ENCODE measurements at regions not wholly inside any gene's neighbourhood (a gene's known extent, or its start where the extent isn't known, plus 50 kb on each side); places are given as distances from the start of the nearest gene placed in this dataset.

- Histone ChIP-seq H3K4me2 (ENCODE audit: low read length) (no peak overlapping the region), H3K27ac (no peak overlapping the region), H3K9ac (no peak overlapping the region), H3K27me3 (ENCODE audit: control insufficient read depth, insufficient read depth, low read length) (no peaks in the 10 kb centered on the region), H3K79me2 (no peaks in the 10 kb centered on the region), H3K36me3 (ENCODE audit: control insufficient read depth, insufficient read depth, low read length) (no peaks in the 10 kb centered on the region), H3K4me3 (ENCODE audit: low read depth, low read length) (no peak overlapping the region), H3K4me1 (no peaks in the 10 kb centered on the region), H2AFZ (no peak overlapping the region), H3K9me3 (ENCODE audit: control insufficient read depth, low read length) (no peaks in the 10 kb centered on the region)
- TF ChIP-seq, protein P1, sequence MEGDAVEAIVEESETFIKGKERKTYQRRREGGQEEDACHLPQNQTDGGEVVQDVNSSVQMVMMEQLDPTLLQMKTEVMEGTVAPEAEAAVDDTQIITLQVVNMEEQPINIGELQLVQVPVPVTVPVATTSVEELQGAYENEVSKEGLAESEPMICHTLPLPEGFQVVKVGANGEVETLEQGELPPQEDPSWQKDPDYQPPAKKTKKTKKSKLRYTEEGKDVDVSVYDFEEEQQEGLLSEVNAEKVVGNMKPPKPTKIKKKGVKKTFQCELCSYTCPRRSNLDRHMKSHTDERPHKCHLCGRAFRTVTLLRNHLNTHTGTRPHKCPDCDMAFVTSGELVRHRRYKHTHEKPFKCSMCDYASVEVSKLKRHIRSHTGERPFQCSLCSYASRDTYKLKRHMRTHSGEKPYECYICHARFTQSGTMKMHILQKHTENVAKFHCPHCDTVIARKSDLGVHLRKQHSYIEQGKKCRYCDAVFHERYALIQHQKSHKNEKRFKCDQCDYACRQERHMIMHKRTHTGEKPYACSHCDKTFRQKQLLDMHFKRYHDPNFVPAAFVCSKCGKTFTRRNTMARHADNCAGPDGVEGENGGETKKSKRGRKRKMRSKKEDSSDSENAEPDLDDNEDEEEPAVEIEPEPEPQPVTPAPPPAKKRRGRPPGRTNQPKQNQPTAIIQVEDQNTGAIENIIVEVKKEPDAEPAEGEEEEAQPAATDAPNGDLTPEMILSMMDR (IDR thresholded peaks at IDR 0.05), result no peak
Observed at GRCh38 chr2:17057109-17058017, 391.7 kb upstream of the CYRIA start.

GRCh38 chr2:17056236-17056635, 390.6 kb upstream of the CYRIA start:
- Histone ChIP-seq H3K79me2 (no peaks in the 10 kb centered on the region), H2AFZ (no peak overlapping the region), H3K4me3 (ENCODE audit: low read depth, low read length) (no peak overlapping the region), H3K27me3 (ENCODE audit: control insufficient read depth, insufficient read depth, low read length) (no peaks in the 10 kb centered on the region), H3K9me3 (ENCODE audit: control insufficient read depth, low read length) (no peaks in the 10 kb centered on the region), H3K27ac (no peak overlapping the region), H3K9ac (no peak overlapping the region), H3K4me1 (no peaks in the 10 kb centered on the region), H3K36me3 (ENCODE audit: control insufficient read depth, insufficient read depth, low read length) (no peaks in the 10 kb centered on the region), H3K4me2 (ENCODE audit: low read length) (no peak overlapping the region)
- TF ChIP-seq, protein P1 (IDR thresholded peaks at IDR 0.05), result no peak

GRCh38 chr2:17052001-17052400, 386.4 kb upstream of the CYRIA start:
- H3K9ac ChIP-seq, result no peak overlapping the region

GRCh38 chr2:17051538-17051937, 385.9 kb upstream of the CYRIA start:
- Histone ChIP-seq H3K27me3 (ENCODE audit: control insufficient read depth, insufficient read depth, low read length) (no peaks in the 10 kb centered on the region), H3K4me1 (no peaks in the 10 kb centered on the region), H3K9me3 (ENCODE audit: control insufficient read depth, low read length) (no peaks in the 10 kb centered on the region), H3K27ac (no peak overlapping the region), H3K4me3 (ENCODE audit: low read depth, low read length) (no peak overlapping the region), H2AFZ (no peak overlapping the region), H3K79me2 (no peaks in the 10 kb centered on the region), H3K9ac (no peak overlapping the region), H3K4me2 (ENCODE audit: low read length) (no peak overlapping the region), H3K36me3 (ENCODE audit: control insufficient read depth, insufficient read depth, low read length) (no peaks in the 10 kb centered on the region)
- TF ChIP-seq, protein P1 (IDR thresholded peaks at IDR 0.05), result no peak

More at GRCh38 chr2:17052001-17052400, 386.4 kb upstream of the CYRIA start:
- Histone ChIP-seq H3K4me3 (ENCODE audit: low read depth, low read length) (no peak overlapping the region), H3K79me2 (no peaks in the 10 kb centered on the region), H2AFZ (no peak overlapping the region), H3K9me3 (ENCODE audit: control insufficient read depth, low read length) (no peaks in the 10 kb centered on the region), H3K36me3 (ENCODE audit: control insufficient read depth, insufficient read depth, low read length) (no peaks in the 10 kb centered on the region), H3K27me3 (ENCODE audit: control insufficient read depth, insufficient read depth, low read length) (no peaks in the 10 kb centered on the region), H3K4me1 (no peaks in the 10 kb centered on the region), H3K4me2 (ENCODE audit: low read length) (no peak overlapping the region), H3K27ac (no peak overlapping the region)
- TF ChIP-seq, protein P1 (IDR thresholded peaks at IDR 0.05), result no peak

GRCh38 chr2:17043173-17043572, 377.5 kb upstream of the CYRIA start:
- no peak overlapping the region for H3K9ac ChIP-seq
- H3K4me1 ChIP-seq, result no peaks in the 10 kb centered on the region

More at GRCh38 chr2:17043173-17043572, 377.5 kb upstream of the CYRIA start:
- Histone ChIP-seq H2AFZ (no peak overlapping the region), H3K36me3 (ENCODE audit: control insufficient read depth, insufficient read depth, low read length) (no peaks in the 10 kb centered on the region), H3K79me2 (no peaks in the 10 kb centered on the region), H3K4me2 (ENCODE audit: low read length) (no peak overlapping the region), H3K27ac (no peak overlapping the region), H3K9me3 (ENCODE audit: control insufficient read depth, low read length) (no peaks in the 10 kb centered on the region), H3K27me3 (ENCODE audit: control insufficient read depth, insufficient read depth, low read length) (no peaks in the 10 kb centered on the region), H3K4me3 (ENCODE audit: low read depth, low read length) (no peak overlapping the region)
- TF ChIP-seq, protein P1 (IDR thresholded peaks at IDR 0.05), result no peak

Measured in parathyroid adenoma (tissue), 2 donors.